MCF 10A (cell line): ENCODE measurements at regions not wholly inside any gene's neighbourhood (a gene's known extent, or its start where the extent isn't known, plus 50 kb on each side); places are given as distances from the start of the nearest gene placed in this dataset.
"Not testable (repeated sequence)": the region's sequence is repeated elsewhere in the genome, so short reads cannot be mapped to it uniquely, and the experiment has no call there.

Experiments used
- BruUV-seq: library from RNA; stranded (reverse); fragments of 400-500 nt; replicated peaks from 2 replicates; lab custom pipeline; 2021; lab: Mats Ljungman, UMichigan
- CTCF ChIA-PET: fragments of 300-600 bp; sonication (Branson Sonifier 250); formaldehyde crosslinking; extraction: SDS; loops from one replicate; lab custom pipeline; 2021; ENCODE audit warnings: antibody characterized with exemption, inconsistent platforms; lab: Yijun Ruan, JAX
- POLR2A ChIA-PET: fragments of 300-600, 350-650 bp; sonication (Branson Sonifier 250); formaldehyde crosslinking; extraction: SDS; loops from one replicate; lab custom pipeline; 2020; ENCODE audit warnings: antibody characterized with exemption, inconsistent platforms; lab: Yijun Ruan, JAX
- DNase-seq: peaks from one replicate; pipeline ENCODE4 v3.0.0-alpha.2; 2018; ENCODE audit not compliant: unreplicated experiment
- H3K27ac Mint-ChIP-seq: one replicate; pipeline ENCODE4 v1.8.0; 2022; ENCODE audit warnings: mild to moderate bottlenecking, low read depth, mixed read lengths; ENCODE audit not compliant: unreplicated experiment
- H3K27me3 Mint-ChIP-seq: one replicate; pipeline ENCODE4 v1.8.0; 2022; ENCODE audit warnings: mixed read lengths; ENCODE audit not compliant: insufficient read depth, unreplicated experiment
- H3K36me3 Mint-ChIP-seq: one replicate; pipeline ENCODE4 v1.8.0; 2022; ENCODE audit warnings: mild to moderate bottlenecking, moderate library complexity, mixed read lengths; ENCODE audit not compliant: insufficient read depth, unreplicated experiment
- H3K4me1 Mint-ChIP-seq: one replicate; pipeline ENCODE4 v1.8.0; 2022; ENCODE audit warnings: mixed read lengths; ENCODE audit not compliant: insufficient read depth, unreplicated experiment
- H3K4me3 Mint-ChIP-seq: one replicate; pipeline ENCODE4 v1.8.0; 2022; ENCODE audit warnings: mild to moderate bottlenecking, moderate library complexity, mixed read lengths; ENCODE audit not compliant: unreplicated experiment
- H3K9me3 Mint-ChIP-seq: one replicate; pipeline ENCODE4 v1.8.0; 2022; ENCODE audit warnings: mixed read lengths; ENCODE audit not compliant: unreplicated experiment
- CTCF ChIP-seq: fragments of 200-600 bp; IDR thresholded peaks from one replicate; pipeline ENCODE4 v1.8.0; 2022; ENCODE audit warnings: antibody characterized with exemption, mild to moderate bottlenecking; ENCODE audit not compliant: unreplicated experiment
- intact Hi-C: fragments of 100-400 bp; cut with micrococcal nuclease; formaldehyde crosslinking; loops from 2 replicates; pipeline ENCODE4 v1.14.1; 2022

GRCh38 chr10:84966708-84967441 is 638.5 kb downstream of the CCSER2 start:
- DNase-seq: no peak
- H3K4me3 Mint-ChIP-seq: no peak overlapping the region
- CTCF ChIA-PET: no interaction called here
- H3K36me3 Mint-ChIP-seq: no peaks in the 10 kb centered on the region
- TF ChIP-seq CTCF: no peak
- no peaks in the 10 kb centered on the region for H3K27me3 Mint-ChIP-seq
- H3K4me1 Mint-ChIP-seq: peaks cover 4% of the 10 kb centered on the region
- H3K27ac Mint-ChIP-seq: no peak overlapping the region
- H3K9me3 Mint-ChIP-seq: peaks cover 37% of the 10 kb centered on the region
- BruUV-seq: no TSS peak
- POLR2A ChIA-PET: no interaction called here
- intact Hi-C loops: no loop called here

- POLR2A ChIA-PET, intact Hi-C loops, H3K27me3 Mint-ChIP-seq, DNase-seq, H3K4me1 Mint-ChIP-seq, H3K36me3 Mint-ChIP-seq, H3K27ac Mint-ChIP-seq, CTCF ChIA-PET, BruUV-seq, H3K4me3 Mint-ChIP-seq: not testable (repeated sequence)
- peaks cover 28% of the 10 kb centered on the region for H3K9me3 Mint-ChIP-seq
Observed at GRCh38 chr10:84969297-84969696, 640.9 kb downstream of the CCSER2 start.

- no peaks in the 10 kb centered on the region for H3K4me1 Mint-ChIP-seq
- peaks cover 10% of the 10 kb centered on the region for H3K9me3 Mint-ChIP-seq
- BruUV-seq: no TSS peak
- no peak overlapping the region for H3K4me3 Mint-ChIP-seq
- H3K27me3 Mint-ChIP-seq: no peaks in the 10 kb centered on the region
- no peak for TF ChIP-seq CTCF
- no peak overlapping the region for H3K27ac Mint-ChIP-seq
- DNase-seq: peak; percentile 9
- ChIA-PET CTCF (no interaction called here), POLR2A (no interaction called here)
- no peaks in the 10 kb centered on the region for H3K36me3 Mint-ChIP-seq
- intact Hi-C loops: no loop called here
Observed at GRCh38 chr10:84987039-84987438, 658.6 kb downstream of the CCSER2 start.

- no peak for DNase-seq
- Mint-ChIP-seq H3K9me3 (peaks cover 10% of the 10 kb centered on the region), H3K27me3 (no peaks in the 10 kb centered on the region), H3K4me1 (no peaks in the 10 kb centered on the region), H3K36me3 (no peaks in the 10 kb centered on the region), H3K27ac (no peak overlapping the region), H3K4me3 (no peak overlapping the region)
- BruUV-seq: no TSS peak
- intact Hi-C loops: no loop called here
- ChIA-PET CTCF (interaction anchor here (0.7 kb wide), 1 partner anchor 1112 kb away, joined by 3 read pairs; no protein-coding TSS in a partner anchor), POLR2A (no interaction called here)
- TF ChIP-seq CTCF: no peak
Observed at GRCh38 chr10:84988011-84988410, 659.6 kb downstream of the CCSER2 start.
